HepG2 (cell line): ENCODE measurements at regions not wholly inside any gene's neighbourhood (a gene's known extent, or its start where the extent isn't known, plus 50 kb on each side); places are given as distances from the start of the nearest gene placed in this dataset.

ENCODE experiments used
- MAFF ChIP-seq: IDR thresholded peaks from 2 replicates; pipeline ENCODE4 v1.6.1; 2011; ENCODE audit warnings: low read depth, low read length, improper control_type of control experiment
- PHF20 ChIP-seq: sonication (generic); formaldehyde crosslinking; IDR thresholded peaks from 2 replicates; pipeline ENCODE4 v1.5.0; 2020; ENCODE audit warnings: mild to moderate bottlenecking, missing genetic modification reagents
- PLRG1 ChIP-seq: fragments of 450-650 bp; conservative IDR thresholded peaks from 2 replicates; pipeline ENCODE4 v1.6.1; 2016
- SP1 ChIP-seq, 2 experiments: fragments of 450-650 bp in 1 of 2; sonication (generic) in 1 of 2; formaldehyde crosslinking in 1 of 2; IDR thresholded peaks; 2 replicates each; pipeline versions ENCODE4 v1.4.0 to v1.6.1; 2016 to 2020; ENCODE audit warnings: missing genetic modification reagents in 1 of 2
- ZBTB21 ChIP-seq: sonication (generic); formaldehyde crosslinking; IDR thresholded peaks from 2 replicates; pipeline ENCODE4 v1.4.0; 2020; ENCODE audit warnings: missing genetic modification reagents
- ZBTB3 ChIP-seq: sonication (generic); formaldehyde crosslinking; IDR thresholded peaks from 2 replicates; pipeline ENCODE4 v1.4.0; 2020; ENCODE audit warnings: low read depth, mild to moderate bottlenecking, moderate library complexity, missing genetic modification reagents, borderline replicate concordance
- ZNF580 ChIP-seq: IDR thresholded peaks from 2 replicates; pipeline ENCODE4 v1.6.1; 2016; ENCODE audit warnings: low read depth, borderline replicate concordance
- ZNF687 ChIP-seq: sonication (generic); formaldehyde crosslinking; IDR thresholded peaks from 2 replicates; pipeline ENCODE4 v1.5.1; 2020; ENCODE audit warnings: mild to moderate bottlenecking, missing genetic modification reagents, moderate library complexity
- ZNF749 ChIP-seq: sonication (generic); formaldehyde crosslinking; IDR thresholded peaks from 2 replicates; pipeline ENCODE4 v1.8.0; 2022; ENCODE audit warnings: mild to moderate bottlenecking, missing genetic modification reagents, moderate library complexity, borderline replicate concordance
- TF ChIP-seq, protein P1 (sequence below): fragments of 450-650 bp; IDR thresholded peaks from 2 replicates; pipeline ENCODE4 v1.6.1; 2016

DNA sequence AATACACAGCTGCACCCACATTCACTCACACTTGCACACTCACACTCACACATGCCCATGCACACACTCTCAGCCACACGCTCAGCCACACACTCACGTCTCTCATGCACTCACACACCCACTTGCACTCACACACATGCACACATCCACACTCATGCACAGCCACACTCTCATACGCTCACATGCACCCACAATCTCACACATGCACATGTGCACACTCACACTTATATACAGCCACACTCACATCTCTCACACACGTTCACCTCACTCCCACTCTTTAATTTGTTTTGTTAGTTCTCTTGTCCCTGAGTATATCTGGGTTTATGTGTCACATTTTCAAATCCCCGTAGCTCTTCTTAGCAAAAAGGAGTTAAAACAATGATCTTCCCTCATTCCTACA, 114.9 kb downstream of the LRATD1 start (continued):
- TF ChIP-seq ZNF580 = no peak
- no peak for TF ChIP-seq MAFF
- TF ChIP-seq, protein P1, sequence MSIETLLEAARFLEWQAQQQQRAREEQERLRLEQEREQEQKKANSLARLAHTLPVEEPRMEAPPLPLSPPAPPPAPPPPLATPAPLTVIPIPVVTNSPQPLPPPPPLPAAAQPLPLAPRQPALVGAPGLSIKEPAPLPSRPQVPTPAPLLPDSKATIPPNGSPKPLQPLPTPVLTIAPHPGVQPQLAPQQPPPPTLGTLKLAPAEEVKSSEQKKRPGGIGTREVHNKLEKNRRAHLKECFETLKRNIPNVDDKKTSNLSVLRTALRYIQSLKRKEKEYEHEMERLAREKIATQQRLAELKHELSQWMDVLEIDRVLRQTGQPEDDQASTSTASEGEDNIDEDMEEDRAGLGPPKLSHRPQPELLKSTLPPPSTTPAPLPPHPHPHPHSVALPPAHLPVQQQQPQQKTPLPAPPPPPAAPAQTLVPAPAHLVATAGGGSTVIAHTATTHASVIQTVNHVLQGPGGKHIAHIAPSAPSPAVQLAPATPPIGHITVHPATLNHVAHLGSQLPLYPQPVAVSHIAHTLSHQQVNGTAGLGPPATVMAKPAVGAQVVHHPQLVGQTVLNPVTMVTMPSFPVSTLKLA = peak; percentile 58; the same call in 1 of the 2 replicates
- no peak for TF ChIP-seq PHF20 (CRISPR knock-in tag)
- TF ChIP-seq ZBTB21 (CRISPR knock-in tag) = no peak
- TF ChIP-seq ZBTB3 (CRISPR knock-in tag) = no peak
- peak; percentile 12; the same call in 1 of the 2 replicates for TF ChIP-seq SP1 (IDR thresholded peaks at IDR 0.05)
- no peak for TF ChIP-seq SP1 (CRISPR knock-in tag; IDR thresholded peaks at IDR 0.05)
- TF ChIP-seq ZNF687 = no peak
- TF ChIP-seq PLRG1 = peak; percentile 58; the same call in 1 of the 2 replicates
- no peak for TF ChIP-seq ZNF749 (CRISPR knock-in tag)
